ENCODE measurements at regions not wholly inside any gene's neighbourhood (a gene's known extent, or its start where the extent isn't known, plus 50 kb on each side); places are given as distances from the start of the nearest gene placed in this dataset.

- DNase-seq (ENCODE audit: low spot score in 2 of 2), result no peak
- no peak overlapping the region for H3K27ac ChIP-seq
- H3K36me3 ChIP-seq, result no peaks in the 10 kb centered on the region
Measured at GRCh38 chr11:112606656-112607055, 346.0 kb upstream of the PLET1 start.

GRCh38 chr11:112608509-112608908, 347.8 kb upstream of the PLET1 start:
- Histone ChIP-seq H3K27me3 (no peaks in the 10 kb centered on the region), H3K9me3 (no peaks in the 10 kb centered on the region), H3K4me3 (no peak overlapping the region), H3K27ac (no peak overlapping the region), H3K36me3 (no peaks in the 10 kb centered on the region), H3K4me1 (peaks cover 5 to 15% of the 10 kb centered on the region in 2 donors)
- TF ChIP-seq, protein P1, sequence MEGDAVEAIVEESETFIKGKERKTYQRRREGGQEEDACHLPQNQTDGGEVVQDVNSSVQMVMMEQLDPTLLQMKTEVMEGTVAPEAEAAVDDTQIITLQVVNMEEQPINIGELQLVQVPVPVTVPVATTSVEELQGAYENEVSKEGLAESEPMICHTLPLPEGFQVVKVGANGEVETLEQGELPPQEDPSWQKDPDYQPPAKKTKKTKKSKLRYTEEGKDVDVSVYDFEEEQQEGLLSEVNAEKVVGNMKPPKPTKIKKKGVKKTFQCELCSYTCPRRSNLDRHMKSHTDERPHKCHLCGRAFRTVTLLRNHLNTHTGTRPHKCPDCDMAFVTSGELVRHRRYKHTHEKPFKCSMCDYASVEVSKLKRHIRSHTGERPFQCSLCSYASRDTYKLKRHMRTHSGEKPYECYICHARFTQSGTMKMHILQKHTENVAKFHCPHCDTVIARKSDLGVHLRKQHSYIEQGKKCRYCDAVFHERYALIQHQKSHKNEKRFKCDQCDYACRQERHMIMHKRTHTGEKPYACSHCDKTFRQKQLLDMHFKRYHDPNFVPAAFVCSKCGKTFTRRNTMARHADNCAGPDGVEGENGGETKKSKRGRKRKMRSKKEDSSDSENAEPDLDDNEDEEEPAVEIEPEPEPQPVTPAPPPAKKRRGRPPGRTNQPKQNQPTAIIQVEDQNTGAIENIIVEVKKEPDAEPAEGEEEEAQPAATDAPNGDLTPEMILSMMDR (IDR thresholded peaks at IDR 0.05), result no peak
- DNase-seq (ENCODE audit: low spot score in 2 of 2), result no peak
- intact Hi-C loops (cut with DNase I), result no loop called here

More at GRCh38 chr11:112606656-112607055, 346.0 kb upstream of the PLET1 start:
- no peak overlapping the region for H3K4me3 ChIP-seq
- TF ChIP-seq, protein P1 (IDR thresholded peaks at IDR 0.05), result no peak
- no peaks in the 10 kb centered on the region for H3K27me3 ChIP-seq
- H3K9me3 ChIP-seq, result no peaks in the 10 kb centered on the region
- intact Hi-C loops (cut with DNase I), result no loop called here
- H3K4me1 ChIP-seq, result peaks cover 0 to 4% of the 10 kb centered on the region in 2 donors

DNA sequence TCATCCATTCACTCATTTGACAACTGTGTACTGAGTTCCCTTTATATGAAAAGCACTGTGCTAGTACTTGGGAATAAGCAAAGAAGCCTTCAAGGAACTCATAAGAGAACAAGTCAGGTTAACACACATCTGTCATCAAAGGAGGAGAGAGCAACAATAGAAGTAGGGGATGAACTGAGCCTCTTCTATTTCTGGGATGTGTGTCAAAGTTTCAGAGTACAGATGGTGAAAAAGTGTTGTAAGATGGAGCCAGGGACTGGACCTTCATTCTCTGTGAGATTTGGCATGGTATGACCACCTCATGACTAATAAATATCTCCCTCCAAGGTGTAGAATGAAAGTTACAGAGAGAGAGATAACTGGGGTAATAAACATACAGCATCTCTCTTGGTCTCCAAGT, 349.8 kb upstream of the PLET1 start:
- H3K27ac ChIP-seq, result no peak overlapping the region
- H3K36me3 ChIP-seq, result no peaks in the 10 kb centered on the region
- intact Hi-C loops (cut with DNase I), result no loop called here
- DNase-seq (ENCODE audit: low spot score in 2 of 2), result no peak
- H3K9me3 ChIP-seq, result no peaks in the 10 kb centered on the region
- H3K4me1 ChIP-seq, result peaks cover 7 to 17% of the 10 kb centered on the region in 2 donors
- H3K4me3 ChIP-seq, result no peak overlapping the region
- no peaks in the 10 kb centered on the region for H3K27me3 ChIP-seq
- TF ChIP-seq, protein P1 (IDR thresholded peaks at IDR 0.05), result no peak

DNA sequence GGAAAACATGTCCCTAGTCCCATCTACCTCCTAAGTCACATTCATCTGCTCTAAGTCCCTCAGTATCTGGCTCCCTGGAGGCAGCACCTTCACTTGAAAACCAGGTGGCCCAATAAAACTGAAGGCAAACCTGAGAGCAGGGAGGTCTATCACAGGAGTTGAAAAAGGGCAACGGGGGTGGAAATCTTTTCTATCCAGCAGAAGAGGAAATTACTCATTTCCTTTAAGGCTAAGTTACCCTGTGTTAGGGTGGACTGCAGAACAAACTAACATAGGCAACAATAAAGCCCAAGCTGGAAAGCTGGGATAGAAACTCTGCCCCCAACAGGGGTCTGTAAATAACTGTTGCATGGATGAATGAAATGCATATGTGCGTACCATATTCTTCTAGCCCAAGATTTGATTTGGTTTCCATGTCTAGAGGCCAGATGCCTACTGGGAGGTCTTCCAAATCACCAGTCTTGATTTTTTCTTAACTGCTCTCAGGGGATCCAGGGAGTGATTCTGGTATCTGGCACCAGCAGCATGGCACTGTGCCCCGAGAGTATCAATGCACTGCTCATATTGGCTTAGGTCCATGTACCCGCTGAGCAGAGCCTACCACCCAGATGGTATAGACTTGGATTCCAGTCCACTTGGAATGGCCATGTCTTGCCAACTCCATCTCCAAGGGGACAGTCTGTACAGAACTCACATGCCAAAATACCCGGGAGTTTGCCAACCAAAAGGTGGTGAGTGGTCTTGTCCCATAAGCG, 350.0 kb upstream of the NCAM1 start:
- no peak for DNase-seq (ENCODE audit: low spot score in 2 of 2)
- intact Hi-C loops (cut with DNase I), result no loop called here
- Histone ChIP-seq H3K36me3 (no peaks in the 10 kb centered on the region), H3K27me3 (no peaks in the 10 kb centered on the region), H3K4me1 (peaks cover 7 to 17% of the 10 kb centered on the region in 2 donors), H3K27ac (no peak overlapping the region), H3K4me3 (no peak overlapping the region), H3K9me3 (no peaks in the 10 kb centered on the region)
- TF ChIP-seq, protein P1 (IDR thresholded peaks at IDR 0.05), result no peak

DNA sequence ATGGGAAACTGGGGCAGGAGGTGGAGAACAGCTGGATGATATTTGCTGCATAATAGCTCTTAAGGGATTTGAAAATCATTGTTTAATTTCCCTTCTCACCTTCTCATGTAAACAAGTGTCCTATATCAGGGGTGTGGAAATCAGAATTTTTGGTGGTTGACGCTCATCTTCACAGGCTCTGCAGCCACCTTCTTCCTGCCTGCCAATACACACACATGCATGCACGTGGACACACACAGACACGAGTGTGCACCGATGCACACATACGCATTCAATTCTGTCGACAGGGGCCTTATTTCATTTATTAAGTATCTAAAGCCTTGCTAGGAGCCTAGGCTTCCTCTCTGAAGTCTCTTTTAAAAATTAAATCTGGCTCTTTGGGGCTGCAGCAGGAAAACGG, 349.4 kb upstream of the NCAM1 start:
- peaks cover 7 to 17% of the 10 kb centered on the region in 2 donors for H3K4me1 ChIP-seq
- no peaks in the 10 kb centered on the region for H3K36me3 ChIP-seq
- H3K9me3 ChIP-seq, result no peaks in the 10 kb centered on the region
- peak overlapping the region in 1 of 2 donors; percentile 25 for H3K27ac ChIP-seq
- TF ChIP-seq, protein P1 (IDR thresholded peaks at IDR 0.05), result no peak
- no peak overlapping the region for H3K4me3 ChIP-seq
- H3K27me3 ChIP-seq, result no peaks in the 10 kb centered on the region
- no peak for DNase-seq (ENCODE audit: low spot score in 2 of 2)
- intact Hi-C loops (cut with DNase I), result no loop called here
